ENCODE measurements at regions not wholly inside any gene's neighbourhood (a gene's known extent, or its start where the extent isn't known, plus 50 kb on each side); places are given as distances from the start of the nearest gene placed in this dataset.

GRCh38 chr1:4506591-4506990 lies 147.8 kb upstream of the AJAP1 start:
- TF ChIP-seq POLR2A (IDR thresholded peaks at IDR 0.05; ENCODE audit: low read length) (no peak), GATA1 (IDR thresholded peaks at IDR 0.05; ENCODE audit: low read depth, low read length) (no peak)
- no peak for DNase-seq

GRCh38 chr1:4509206-4509605 lies 145.2 kb upstream of the AJAP1 start:
- DNase-seq = no peak
- TF ChIP-seq GATA1 (IDR thresholded peaks at IDR 0.05; ENCODE audit: low read depth, low read length) (no peak), POLR2A (IDR thresholded peaks at IDR 0.05; ENCODE audit: low read length) (no peak)

GRCh38 chr1:4510276-4510691 lies 144.1 kb upstream of the AJAP1 start:
- no peak for DNase-seq
- TF ChIP-seq GATA1 (IDR thresholded peaks at IDR 0.05; ENCODE audit: low read depth, low read length) = no peak
- TF ChIP-seq POLR2A (IDR thresholded peaks at IDR 0.05; ENCODE audit: low read length) = no peak

DNA sequence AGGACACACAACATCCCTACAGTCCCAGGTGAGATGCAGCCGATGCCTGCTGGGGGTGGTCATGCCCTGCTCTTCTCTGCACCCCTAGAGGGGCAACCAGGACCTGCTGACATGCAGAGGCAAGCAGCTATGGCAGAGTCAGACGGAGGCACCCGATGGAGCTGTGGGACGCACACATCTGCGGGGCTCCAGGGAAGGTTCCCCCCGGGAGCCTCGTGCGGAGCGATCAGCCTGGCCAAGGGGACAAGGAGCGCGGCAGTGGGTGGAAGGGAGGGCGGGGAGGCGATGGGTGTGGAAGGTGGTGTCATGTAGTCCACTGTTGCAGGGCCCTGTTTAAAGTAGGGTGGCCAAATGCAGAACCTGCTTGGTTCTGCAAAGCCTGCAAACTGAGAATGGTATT lies 143.0 kb upstream of the AJAP1 start:
- TF ChIP-seq POLR2A (IDR thresholded peaks at IDR 0.05; ENCODE audit: low read length) = no peak
- TF ChIP-seq GATA1 (IDR thresholded peaks at IDR 0.05; ENCODE audit: low read depth, low read length) = no peak
- DNase-seq = no peak

DNA sequence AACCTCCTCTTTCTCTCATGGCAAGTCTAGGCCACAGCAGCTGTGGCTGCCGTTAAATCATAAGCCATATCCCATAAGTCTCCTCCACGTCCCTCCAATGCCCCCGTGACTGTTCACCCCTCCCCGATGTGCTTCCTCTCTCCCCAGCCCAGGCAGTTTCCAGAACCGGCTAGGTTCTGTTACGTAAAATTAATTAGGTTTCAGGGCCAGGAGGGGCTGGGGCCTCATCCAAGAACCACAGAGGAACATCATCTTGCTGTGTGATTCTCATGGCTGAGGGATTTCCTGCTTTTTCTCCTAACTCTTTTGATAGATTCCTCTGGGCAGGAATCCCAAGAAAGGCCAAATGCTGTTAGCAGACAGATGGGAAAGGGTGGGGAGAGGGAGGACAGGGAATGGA lies 141.8 kb upstream of the AJAP1 start:
- no peak for DNase-seq
- TF ChIP-seq POLR2A (IDR thresholded peaks at IDR 0.05; ENCODE audit: low read length) = no peak
- no peak for TF ChIP-seq GATA1 (IDR thresholded peaks at IDR 0.05; ENCODE audit: low read depth, low read length)

- DNase-seq = no peak
- TF ChIP-seq POLR2A (IDR thresholded peaks at IDR 0.05; ENCODE audit: low read length) (no peak), GATA1 (IDR thresholded peaks at IDR 0.05; ENCODE audit: low read depth, low read length) (no peak)
Measured at GRCh38 chr1:4513685-4514084, 140.7 kb upstream of the AJAP1 start.

- no peak for DNase-seq
- TF ChIP-seq GATA1 (IDR thresholded peaks at IDR 0.05; ENCODE audit: low read depth, low read length) (no peak), POLR2A (IDR thresholded peaks at IDR 0.05; ENCODE audit: low read length) (no peak)
Measured at GRCh38 chr1:4515727-4516289, 138.6 kb upstream of the AJAP1 start.

DNA sequence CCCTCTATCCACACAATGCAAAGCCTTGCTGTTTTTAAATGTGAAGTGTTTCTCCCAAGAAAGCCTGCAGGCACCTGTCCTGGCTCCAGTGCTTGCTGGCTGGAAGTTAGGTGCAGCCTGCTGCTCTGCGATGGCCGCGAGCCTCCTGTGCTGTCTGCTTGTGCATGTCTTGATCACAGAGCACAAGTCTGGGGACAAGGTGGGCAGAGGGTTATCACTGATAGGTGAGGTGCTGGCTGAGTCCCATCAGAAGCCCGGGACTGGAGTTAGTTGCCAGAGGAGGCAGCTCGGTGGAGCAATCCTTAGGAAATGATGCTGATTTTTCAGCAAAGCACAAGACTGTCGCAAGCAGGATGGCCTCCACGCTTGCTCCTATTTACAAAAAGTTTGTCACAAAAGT lies 137.8 kb upstream of the AJAP1 start:
- DNase-seq = no peak
- TF ChIP-seq GATA1 (IDR thresholded peaks at IDR 0.05; ENCODE audit: low read depth, low read length) = no peak
- TF ChIP-seq POLR2A (IDR thresholded peaks at IDR 0.05; ENCODE audit: low read length) = no peak

- TF ChIP-seq GATA1 (IDR thresholded peaks at IDR 0.05; ENCODE audit: low read depth, low read length) = no peak
- no peak for TF ChIP-seq POLR2A (IDR thresholded peaks at IDR 0.05; ENCODE audit: low read length)
- DNase-seq = no peak
Measured at GRCh38 chr1:4517186-4517954, 137.0 kb upstream of the AJAP1 start.

GRCh38 chr1:4518621-4519020 lies 135.8 kb upstream of the AJAP1 start:
- DNase-seq = no peak
- TF ChIP-seq POLR2A (IDR thresholded peaks at IDR 0.05; ENCODE audit: low read length) (no peak), GATA1 (IDR thresholded peaks at IDR 0.05; ENCODE audit: low read depth, low read length) (no peak)

GRCh38 chr1:4519954-4520353 lies 134.5 kb upstream of the AJAP1 start:
- TF ChIP-seq POLR2A (IDR thresholded peaks at IDR 0.05; ENCODE audit: low read length) = no peak
- TF ChIP-seq GATA1 (IDR thresholded peaks at IDR 0.05; ENCODE audit: low read depth, low read length) = no peak
- no peak for DNase-seq

DNA sequence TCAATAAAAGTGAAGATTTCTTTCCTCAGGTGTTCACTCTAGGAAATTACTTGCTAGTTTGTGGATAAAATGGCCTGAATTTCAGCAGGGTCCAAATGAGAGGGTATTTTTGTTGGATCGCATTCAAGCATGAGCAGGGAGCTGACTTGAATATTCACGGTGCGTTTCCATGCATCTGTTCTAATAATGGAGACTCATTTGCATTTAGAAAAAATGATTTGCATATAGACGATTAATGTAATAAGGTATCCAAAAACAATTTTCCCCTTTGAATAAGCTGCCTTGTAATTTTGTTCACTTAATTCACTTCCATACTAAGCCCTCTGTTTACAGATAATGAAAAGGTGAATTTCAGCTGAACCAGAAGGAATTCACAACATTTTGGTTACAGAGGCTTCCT lies 130.9 kb upstream of the AJAP1 start:
- TF ChIP-seq GATA1 (IDR thresholded peaks at IDR 0.05; ENCODE audit: low read depth, low read length) (no peak), POLR2A (IDR thresholded peaks at IDR 0.05; ENCODE audit: low read length) (no peak)

DNA sequence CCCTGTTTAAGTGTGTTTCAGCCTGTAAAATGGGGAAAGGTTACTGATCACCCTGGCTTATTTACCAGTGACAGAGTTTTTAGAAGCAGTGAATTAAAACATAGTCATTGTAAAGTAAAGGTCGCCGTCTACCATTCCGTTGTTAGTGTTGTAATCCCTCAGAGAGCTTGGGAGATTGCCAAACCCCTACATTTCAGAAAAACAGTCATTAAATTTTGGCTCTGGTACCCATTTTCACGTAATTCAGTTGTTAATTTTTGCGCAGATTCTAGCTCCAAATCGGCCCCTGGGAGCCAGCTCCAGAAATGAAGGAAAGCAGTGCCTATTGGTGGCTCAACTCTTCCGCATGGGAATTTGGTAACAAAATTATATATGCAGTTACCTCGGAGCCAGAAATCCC lies 127.7 kb upstream of the AJAP1 start:
- DNase-seq = no peak
- TF ChIP-seq POLR2A (IDR thresholded peaks at IDR 0.05; ENCODE audit: low read length) (no peak), GATA1 (IDR thresholded peaks at IDR 0.05; ENCODE audit: low read depth, low read length) (no peak)

More for the DNA sequence above, 130.9 kb upstream of the AJAP1 start:
- DNase-seq = no peak

- TF ChIP-seq GATA1 (IDR thresholded peaks at IDR 0.05; ENCODE audit: low read depth, low read length) (no peak), POLR2A (IDR thresholded peaks at IDR 0.05; ENCODE audit: low read length) (no peak)
- DNase-seq = no peak
Measured at GRCh38 chr1:4527819-4528218, 126.6 kb upstream of the AJAP1 start.

DNA sequence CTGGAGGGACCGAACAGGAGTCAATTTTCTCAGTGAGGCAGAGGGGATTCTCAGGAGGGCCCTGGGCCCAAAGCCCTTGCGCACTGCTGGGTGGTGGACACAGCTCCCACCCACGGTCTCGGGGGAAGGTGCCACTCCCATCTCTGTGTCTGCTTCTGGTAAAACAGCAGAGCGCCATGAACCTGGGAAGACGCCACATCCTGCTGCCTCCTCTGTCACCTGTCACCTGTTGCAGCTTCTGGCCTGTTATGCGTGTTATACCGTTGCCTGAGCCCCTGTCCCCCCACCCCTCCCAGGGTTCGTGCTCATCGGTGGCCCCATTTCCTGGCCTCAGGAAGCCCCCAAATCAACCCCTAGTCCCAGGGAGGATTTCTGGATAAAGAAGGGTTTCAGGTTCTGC lies 125.8 kb upstream of the AJAP1 start:
- no peak for DNase-seq
- TF ChIP-seq POLR2A (IDR thresholded peaks at IDR 0.05; ENCODE audit: low read length) = no peak
- TF ChIP-seq GATA1 (IDR thresholded peaks at IDR 0.05; ENCODE audit: low read depth, low read length) = no peak

Measured in erythroblast (primary cell).